ENCODE measurements at regions not wholly inside any gene's neighbourhood (a gene's known extent, or its start where the extent isn't known, plus 50 kb on each side); places are given as distances from the start of the nearest gene placed in this dataset.

DNA sequence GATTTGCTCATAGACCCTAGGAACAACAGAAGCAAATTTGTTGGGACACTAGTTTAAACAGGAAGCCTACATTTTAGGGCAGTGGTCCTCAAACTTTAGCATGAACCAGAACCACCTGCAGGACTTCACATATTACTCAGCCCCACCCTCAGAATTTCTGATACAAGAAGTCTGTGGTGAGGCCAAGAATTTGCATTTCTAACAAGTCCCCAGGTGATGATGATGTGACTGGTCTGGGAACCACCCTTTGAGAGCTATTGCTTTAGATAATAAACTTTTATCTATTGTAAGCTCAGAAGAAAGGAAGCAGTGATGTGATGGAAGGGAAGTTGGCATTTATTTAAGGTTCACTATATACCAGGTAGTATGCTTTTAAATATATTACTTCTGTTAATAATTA, 194.0 kb downstream of the FAM181B start:
- TF ChIP-seq, protein P1, sequence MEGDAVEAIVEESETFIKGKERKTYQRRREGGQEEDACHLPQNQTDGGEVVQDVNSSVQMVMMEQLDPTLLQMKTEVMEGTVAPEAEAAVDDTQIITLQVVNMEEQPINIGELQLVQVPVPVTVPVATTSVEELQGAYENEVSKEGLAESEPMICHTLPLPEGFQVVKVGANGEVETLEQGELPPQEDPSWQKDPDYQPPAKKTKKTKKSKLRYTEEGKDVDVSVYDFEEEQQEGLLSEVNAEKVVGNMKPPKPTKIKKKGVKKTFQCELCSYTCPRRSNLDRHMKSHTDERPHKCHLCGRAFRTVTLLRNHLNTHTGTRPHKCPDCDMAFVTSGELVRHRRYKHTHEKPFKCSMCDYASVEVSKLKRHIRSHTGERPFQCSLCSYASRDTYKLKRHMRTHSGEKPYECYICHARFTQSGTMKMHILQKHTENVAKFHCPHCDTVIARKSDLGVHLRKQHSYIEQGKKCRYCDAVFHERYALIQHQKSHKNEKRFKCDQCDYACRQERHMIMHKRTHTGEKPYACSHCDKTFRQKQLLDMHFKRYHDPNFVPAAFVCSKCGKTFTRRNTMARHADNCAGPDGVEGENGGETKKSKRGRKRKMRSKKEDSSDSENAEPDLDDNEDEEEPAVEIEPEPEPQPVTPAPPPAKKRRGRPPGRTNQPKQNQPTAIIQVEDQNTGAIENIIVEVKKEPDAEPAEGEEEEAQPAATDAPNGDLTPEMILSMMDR (IDR thresholded peaks at IDR 0.05), result no peak
- TF ChIP-seq EZH2 (IDR thresholded peaks at IDR 0.05), result no peak

All from neural progenitor cell (in vitro differentiated cells).